GM12878 (cell line): ENCODE measurements at regions not wholly inside any gene's neighbourhood (a gene's known extent, or its start where the extent isn't known, plus 50 kb on each side); places are given as distances from the start of the nearest gene placed in this dataset.

Source experiments
- ATAC-seq: fragments of 200-7000 bp; cut with Tn5 transposase; 3 replicates; pipeline ENCODE4 v1.9.1; 2020; ENCODE audit warnings: mild to moderate bottlenecking, moderate library complexity
- BruUV-seq: library from RNA; stranded (reverse); fragments of 400-500 nt; replicated peaks from 2 replicates; lab custom pipeline; 2021; lab: Mats Ljungman, UMichigan
- CTCF ChIA-PET: fragments of 300-600 bp; sonication (Branson Sonifier 250); formaldehyde crosslinking; extraction: SDS; loops from one replicate; lab custom pipeline; 2021; ENCODE audit warnings: inconsistent platforms; lab: Yijun Ruan, JAX
- POLR2A ChIA-PET: fragments of 350-600 bp; formaldehyde crosslinking; extraction: SDS; loops from one replicate; lab custom pipeline; 2021; ENCODE audit warnings: inconsistent platforms; lab: Charles Lee
- RAD21 ChIA-PET: fragments of 300-600 bp; sonication (Branson Sonifier 250); formaldehyde crosslinking; loops from one replicate; lab custom pipeline; 2023; ENCODE audit warnings: antibody characterized with exemption; ENCODE audit not compliant: unreplicated experiment; lab: Charles Lee
- SMC1A ChIA-PET: fragments of 300-600 bp; sonication (Branson Sonifier 250); formaldehyde crosslinking; loops from one replicate; lab custom pipeline; 2023; ENCODE audit not compliant: unreplicated experiment, uncharacterized antibody; lab: Charles Lee
- DNase-seq: peaks from one replicate; pipeline ENCODE4 v3.0.0-alpha.2; 2011; ENCODE audit warnings: low read depth, low spot score
- FAIRE-seq: peaks from 3 replicates; lab custom pipeline; 2011; peaks lifted over from hg19 to GRCh38; lab: Jason Lieb, UNC
- H2AFZ ChIP-seq: 2 replicates; pipeline ENCODE4 v1.6.0; 2011; ENCODE audit warnings: low read depth, low read length, control low read depth; ENCODE audit not compliant: control insufficient read depth
- H3K27ac ChIP-seq: 2 replicates; pipeline ENCODE4 v1.5.1; 2011; ENCODE audit warnings: control low read depth; ENCODE audit not compliant: control insufficient read depth, insufficient read depth
- H3K27me3 ChIP-seq, 2 experiments: replicated peaks in 1 of 2; 2 replicates each; pipeline versions ENCODE4 v1.6.0 to v1.6.1; 2011; ENCODE audit warnings: low read length in 1 of 2; ENCODE audit not compliant: control insufficient read depth in 2 of 2, insufficient read depth in 2 of 2
- H3K36me3 ChIP-seq, 2 experiments: 2 replicates each; pipeline ENCODE4 v1.5.1; 2011; ENCODE audit warnings: low read length in 1 of 2; ENCODE audit not compliant: control insufficient read depth in 2 of 2, insufficient read depth in 2 of 2
- H3K4me1 ChIP-seq: 2 replicates; pipeline ENCODE4 v1.6.1; 2011; ENCODE audit warnings: mild to moderate bottlenecking, low read length, moderate library complexity, mixed read lengths; ENCODE audit not compliant: control insufficient read depth, insufficient read depth
- H3K4me2 ChIP-seq: 2 replicates; pipeline ENCODE4 v1.6.0; 2011; ENCODE audit warnings: control low read depth; ENCODE audit not compliant: control insufficient read depth, insufficient read depth
- H3K4me3 ChIP-seq: fragments of 200-600 bp; sonication (generic); 2 replicates; pipeline ENCODE4 v1.5.1; 2016
- H3K79me2 ChIP-seq: 2 replicates; pipeline ENCODE4 v1.6.0; 2011; ENCODE audit warnings: low read length; ENCODE audit not compliant: control insufficient read depth, insufficient read depth
- H3K9ac ChIP-seq: 2 replicates; pipeline ENCODE4 v1.8.0; 2011; ENCODE audit warnings: low read length, control low read depth, mixed read lengths; ENCODE audit not compliant: control insufficient read depth, insufficient read depth
- H3K9me3 ChIP-seq: replicated peaks from 3 replicates; pipeline ENCODE4 v1.5.1; 2011; ENCODE audit warnings: mild to moderate bottlenecking, low read length; ENCODE audit not compliant: control insufficient read depth, insufficient read depth
- H4K20me1 ChIP-seq: 2 replicates; pipeline ENCODE4 v1.6.0; 2011; ENCODE audit not compliant: control insufficient read depth, insufficient read depth
- ATF3 ChIP-seq: IDR thresholded peaks from 2 replicates; pipeline ENCODE4 v1.6.1; 2011; ENCODE audit warnings: low read depth, mild to moderate bottlenecking, low read length, moderate library complexity, borderline replicate concordance; ENCODE audit errors: extremely low read depth
- CBX3 ChIP-seq: fragments of 200-600 bp; sonication (generic); IDR thresholded peaks from 2 replicates; pipeline ENCODE4 v1.6.1; 2016; ENCODE audit warnings: low read depth, borderline replicate concordance
- CBX5 ChIP-seq: sonication (generic); IDR thresholded peaks from 2 replicates; pipeline ENCODE4 v1.6.1; 2016; ENCODE audit warnings: low read depth, moderate library complexity, mild to moderate bottlenecking, inconsistent platforms
- DPF2 ChIP-seq: fragments of 450-650 bp; IDR thresholded peaks from 2 replicates; pipeline ENCODE4 v1.6.1; 2017; ENCODE audit warnings: mild to moderate bottlenecking
- ELK1 ChIP-seq: IDR thresholded peaks from 2 replicates; pipeline ENCODE4 v1.6.1; 2012; ENCODE audit warnings: low read depth, low read length, improper control_type of control experiment
- EP300 ChIP-seq, 2 experiments: fragments of 150-350 bp in 1 of 2; IDR thresholded peaks; 2 replicates each; pipeline ENCODE4 v1.6.1; 2011 to 2012; ENCODE audit warnings: low read depth in 2 of 2, low read length in 2 of 2, borderline replicate concordance in 1 of 2, improper control_type of control experiment in 1 of 2, inconsistent platforms in 1 of 2; ENCODE audit not compliant: control insufficient read depth in 1 of 2
- HDAC2 ChIP-seq: fragments of 200-600 bp; sonication (generic); IDR thresholded peaks from 2 replicates; pipeline ENCODE4 v1.6.1; 2017
- KAT2A ChIP-seq: conservative IDR thresholded peaks from 2 replicates; pipeline ENCODE4 v1.6.1; 2011; ENCODE audit warnings: low read depth, low read length; ENCODE audit not compliant: control insufficient read depth
- RAD51 ChIP-seq: fragments of 450-650 bp; IDR thresholded peaks from 2 replicates; pipeline ENCODE4 v1.6.1; 2016; ENCODE audit warnings: moderate library complexity, mild to moderate bottlenecking, inconsistent platforms
- RELA ChIP-seq: fragments of 450-650 bp; IDR thresholded peaks from 2 replicates; pipeline ENCODE4 v1.8.0; 2014; ENCODE audit warnings: borderline replicate concordance; ENCODE audit not compliant: partially characterized antibody
- SIX5 ChIP-seq: IDR thresholded peaks from 2 replicates; pipeline ENCODE4 v1.6.1; 2011; ENCODE audit warnings: mild to moderate bottlenecking, low read depth, low read length, moderate library complexity; ENCODE audit not compliant: severe bottlenecking
- SMAD5 ChIP-seq: IDR thresholded peaks from 2 replicates; pipeline ENCODE4 v1.6.1; 2016; ENCODE audit warnings: antibody characterized with exemption, low read depth
- STAT1 ChIP-seq: fragments of 450-650 bp; conservative IDR thresholded peaks from 2 replicates; pipeline ENCODE4 v1.6.1; 2014; ENCODE audit warnings: antibody characterized with exemption, mild to moderate bottlenecking
- TCF7 ChIP-seq: IDR thresholded peaks from 2 replicates; pipeline ENCODE4 v1.6.1; 2014; ENCODE audit warnings: antibody characterized with exemption, borderline replicate concordance
- ZNF622 ChIP-seq: fragments of 450-650 bp; IDR thresholded peaks from 2 replicates; pipeline ENCODE4 v1.6.1; 2017; ENCODE audit warnings: mild to moderate bottlenecking, inconsistent platforms
- WGBS: methylation state at CpG from one replicate; pipeline ENCODE4 v1.1.6; 2016; ENCODE audit warnings: low lambda C conversion rate; ENCODE audit not compliant: insufficient replicate concordance, insufficient coverage; ENCODE audit errors: missing lambda C conversion rate; 5-methylcytosine and 5-hydroxymethylcytosine counted together
- in situ Hi-C: fragments of 300-500 bp; cut with MboI; formaldehyde crosslinking; loops from 9 replicates; pipeline ENCODE4 v1.14.3; 2018; ENCODE audit warnings: mixed read lengths
- intact Hi-C: fragments of 100-400 bp; cut with micrococcal nuclease; formaldehyde crosslinking; loops from one replicate; pipeline ENCODE4 v1.14.2; 2022; ENCODE audit not compliant: unreplicated experiment

- no peaks in the 10 kb centered on the region for H3K79me2 ChIP-seq
- H4K20me1 ChIP-seq: no peaks in the 10 kb centered on the region
- peak; percentile 89 for ATAC-seq
- TF ChIP-seq CBX3: no peak
- no peak for TF ChIP-seq SMAD5
- TF ChIP-seq DPF2: no peak
- no peak for TF ChIP-seq ELK1
- TF ChIP-seq TCF7: no peak
- no peak for TF ChIP-seq ATF3
- TF ChIP-seq HDAC2: no peak
- no peak for TF ChIP-seq RAD51
- no peak for TF ChIP-seq STAT1
- no peak for TF ChIP-seq CBX5
- TF ChIP-seq ZNF622: no peak
- no peak for TF ChIP-seq KAT2A
- TF ChIP-seq RELA: no peak
- TF ChIP-seq SIX5: no peak
- no peak for TF ChIP-seq EP300 (IDR thresholded peaks at IDR 0.05; ENCODE audit: borderline replicate concordance in 1 of 2, control insufficient read depth in 1 of 2, low read depth in 2 of 2, low read length in 2 of 2)
- intact Hi-C loops (no loop called here), in situ Hi-C loops (no loop called here)
- H3K4me2 ChIP-seq: no peak overlapping the region
- RAD21 ChIA-PET: no interaction called here
- H3K27ac ChIP-seq: no peak overlapping the region
- POLR2A ChIA-PET: no interaction called here
- no peaks in the 10 kb centered on the region; the same call in 2 of the 3 replicates for H3K9me3 ChIP-seq
- no peaks in the 10 kb centered on the region for H3K36me3 ChIP-seq
- DNase-seq: no peak
- no peaks in the 10 kb centered on the region for H3K27me3 ChIP-seq
- H3K9ac ChIP-seq: no peak overlapping the region
- H2AFZ ChIP-seq: no peak overlapping the region
- CTCF ChIA-PET: no interaction called here
- FAIRE-seq: no peak
- H3K4me3 ChIP-seq: no peak overlapping the region
- no peaks in the 10 kb centered on the region; the same call in 1 of the 2 replicates for H3K4me1 ChIP-seq
- SMC1A ChIA-PET: no interaction called here
- no TSS peak for BruUV-seq
- WGBS: 15% methylated on average over 5 of the region's 5 CpGs
Observed at GRCh38 chr3:78268716-78269668, 1229.1 kb downstream of the ROBO2 start.
